GM19025 (cell line): ENCODE measurements at regions not wholly inside any gene's neighbourhood (a gene's known extent, or its start where the extent isn't known, plus 50 kb on each side); places are given as distances from the start of the nearest gene placed in this dataset.

ENCODE experiments used
- ATAC-seq: cut with Tn5 transposase; IDR thresholded peaks from one replicate; pipeline ENCODE4 v1.9.1; 2021; ENCODE audit warnings: mild to moderate bottlenecking, low read depth, moderate library complexity; ENCODE audit not compliant: unreplicated experiment

- no peak for ATAC-seq
Observed at GRCh38 chr12:11446372-11446771, 51.0 kb upstream of the PRB2 start.

- no peak for ATAC-seq
Observed at GRCh38 chr12:11457996-11458645, 62.8 kb upstream of the PRB2 start.

GRCh38 chr12:11460343-11461023 is 65.1 kb upstream of the PRB2 start:
- no peak for ATAC-seq

GRCh38 chr12:11461433-11461832 is 66.1 kb upstream of the PRB2 start:
- ATAC-seq: no peak

GRCh38 chr12:11477110-11477509 is 81.7 kb upstream of the PRB2 start:
- ATAC-seq: no peak

GRCh38 chr12:11482955-11483354 is 87.6 kb upstream of the PRB2 start:
- no peak for ATAC-seq

- peak; percentile 63 for ATAC-seq
Observed at GRCh38 chr12:11486623-11487444, 91.5 kb upstream of the PRB2 start.

- ATAC-seq: no peak
Observed at GRCh38 chr12:11496157-11496851, 100.9 kb upstream of the PRB2 start.

- no peak for ATAC-seq
Observed at GRCh38 chr12:11497438-11497837, 102.1 kb upstream of the PRB2 start.

- no peak for ATAC-seq
Observed at GRCh38 chr12:11497995-11498394, 102.6 kb upstream of the PRB2 start.

GRCh38 chr12:11498574-11498973 is 103.2 kb upstream of the PRB2 start:
- peak; percentile 47 for ATAC-seq

GRCh38 chr12:11499806-11500187 is 104.4 kb upstream of the PRB2 start:
- ATAC-seq: no peak

GRCh38 chr12:11500188-11500860 is 105.0 kb upstream of the PRB2 start:
- no peak for ATAC-seq

GRCh38 chr12:11500861-11501230 is 105.5 kb upstream of the PRB2 start:
- no peak for ATAC-seq

GRCh38 chr12:11508699-11509098 is 113.3 kb upstream of the PRB2 start:
- ATAC-seq: no peak

GRCh38 chr12:11509326-11509725 is 114.0 kb upstream of the PRB2 start:
- ATAC-seq: no peak

GRCh38 chr12:11510671-11511070 is 115.3 kb upstream of the PRB2 start:
- no peak for ATAC-seq

- no peak for ATAC-seq
Observed at GRCh38 chr12:11513288-11513687, 117.9 kb upstream of the PRB2 start.

- ATAC-seq: no peak
Observed at GRCh38 chr12:11517080-11517479, 121.7 kb upstream of the PRB2 start.

GRCh38 chr12:11524446-11524845 is 125.0 kb upstream of the ETV6 start:
- ATAC-seq: no peak
